IMR-90 (cell line): ENCODE measurements at regions not wholly inside any gene's neighbourhood (a gene's known extent, or its start where the extent isn't known, plus 50 kb on each side); places are given as distances from the start of the nearest gene placed in this dataset.

Experiments
- ATAC-seq: fragments of 200-7000 bp; cut with Tn5 transposase; 2 replicates; pipeline ENCODE4 v1.9.1; 2020; ENCODE audit warnings: low read depth, mild to moderate bottlenecking, moderate library complexity
- BruUV-seq: library from RNA; stranded (reverse); fragments of 400-500 nt; replicated peaks from 2 replicates; lab custom pipeline; 2021; lab: Mats Ljungman, UMichigan
- CTCF ChIA-PET: fragments of 300-600 bp; formaldehyde crosslinking; extraction: SDS; loops from one replicate; lab custom pipeline; 2021; ENCODE audit warnings: antibody characterized with exemption; lab: Yijun Ruan, JAX
- POLR2A ChIA-PET: fragments of 300-600 bp; sonication (Branson Sonifier 250); formaldehyde crosslinking; loops from one replicate; lab custom pipeline; 2022; ENCODE audit warnings: antibody characterized with exemption; ENCODE audit not compliant: unreplicated experiment; lab: Charles Lee
- DNase-seq: peaks from one replicate; pipeline ENCODE4 v3.0.0; 2013
- H2AFZ ChIP-seq: replicated peaks from 2 replicates; pipeline ENCODE3; 2013; ENCODE audit warnings: low read length, mild to moderate bottlenecking; ENCODE audit not compliant: poor library complexity
- H2AK5ac ChIP-seq: 2 replicates; pipeline ENCODE4 v1.6.1; 2013; ENCODE audit warnings: low read depth, low read length, inconsistent platforms
- H2AK9ac ChIP-seq: replicated peaks from 2 replicates; pipeline ENCODE3; 2013; ENCODE audit warnings: mild to moderate bottlenecking, low read depth, low read length, moderate library complexity; ENCODE audit not compliant: poor library complexity
- H2BK120ac ChIP-seq: 2 replicates; pipeline ENCODE4 v1.6.1; 2013; ENCODE audit warnings: low read depth, low read length, inconsistent platforms
- H2BK15ac ChIP-seq: 3 replicates; pipeline ENCODE4 v1.6.1; 2013; ENCODE audit warnings: low read depth, low read length, inconsistent platforms
- H2BK20ac ChIP-seq: 2 replicates; pipeline ENCODE4 v1.6.1; 2013; ENCODE audit warnings: low read depth, mild to moderate bottlenecking, inconsistent platforms, low read length, moderate library complexity
- H2BK5ac ChIP-seq: 2 replicates; pipeline ENCODE4 v1.6.1; 2013; ENCODE audit warnings: mild to moderate bottlenecking, low read depth, low read length, inconsistent platforms; ENCODE audit not compliant: poor library complexity, severe bottlenecking
- H3K14ac ChIP-seq: replicated peaks from 2 replicates; pipeline ENCODE4 v1.6.1; 2013; ENCODE audit warnings: low read depth, low read length, inconsistent platforms
- H3K18ac ChIP-seq: 2 replicates; pipeline ENCODE4 v1.6.1; 2013; ENCODE audit warnings: low read depth, low read length, control low read depth
- H3K23ac ChIP-seq: 2 replicates; pipeline ENCODE4 v1.6.1; 2013; ENCODE audit warnings: low read depth, low read length, inconsistent platforms
- H3K27ac ChIP-seq: 2 replicates; pipeline ENCODE4 v1.5.1; 2013; ENCODE audit warnings: mild to moderate bottlenecking, control low read depth, low read length; ENCODE audit not compliant: insufficient read depth
- H3K27me3 ChIP-seq: 2 replicates; pipeline ENCODE4 v1.6.1; 2013; ENCODE audit warnings: low read length; ENCODE audit not compliant: control insufficient read depth, insufficient read depth
- H3K36me3 ChIP-seq: 2 replicates; pipeline ENCODE4 v1.6.1; 2013; ENCODE audit warnings: low read length, mixed read lengths; ENCODE audit not compliant: control insufficient read depth, insufficient read depth
- H3K4ac ChIP-seq: 2 replicates; pipeline ENCODE4 v1.6.1; 2013; ENCODE audit warnings: low read depth, low read length, inconsistent platforms
- H3K4me1 ChIP-seq: 2 replicates; pipeline ENCODE4 v1.6.1; 2013; ENCODE audit warnings: low read length, mixed read lengths; ENCODE audit not compliant: control insufficient read depth, insufficient read depth
- H3K4me2 ChIP-seq: 2 replicates; pipeline ENCODE4 v1.6.1; 2013; ENCODE audit warnings: low read depth, mild to moderate bottlenecking, control low read depth, low read length, moderate library complexity
- H3K4me3 ChIP-seq: 2 replicates; pipeline ENCODE4 v1.5.1; 2013; ENCODE audit warnings: low read depth, mild to moderate bottlenecking, control low read depth, low read length, moderate library complexity; ENCODE audit not compliant: insufficient read depth
- H3K56ac ChIP-seq: 2 replicates; pipeline ENCODE4 v1.6.1; 2013; ENCODE audit warnings: low read length, inconsistent platforms; ENCODE audit not compliant: insufficient read depth; ENCODE audit errors: extremely low read depth
- H3K79me1 ChIP-seq, 2 experiments: 2 replicates each; pipeline ENCODE4 v1.6.1; 2013; ENCODE audit warnings: low read length in 2 of 2, inconsistent platforms in 1 of 2, low read depth in 1 of 2
- H3K9ac ChIP-seq: 2 replicates; pipeline ENCODE4 v1.6.1; 2013; ENCODE audit warnings: low read depth, low read length, control low read depth
- H3K9me1 ChIP-seq: 2 replicates; pipeline ENCODE4 v1.6.1; 2013; ENCODE audit warnings: low read length, inconsistent platforms; ENCODE audit not compliant: insufficient read depth
- H3K9me3 ChIP-seq: 2 replicates; pipeline ENCODE4 v1.6.1; 2013; ENCODE audit warnings: low read length; ENCODE audit not compliant: control insufficient read depth, insufficient read depth
- H4K20me1 ChIP-seq: 2 replicates; pipeline ENCODE4 v1.6.1; 2013; ENCODE audit warnings: low read length, inconsistent platforms; ENCODE audit not compliant: insufficient read depth
- H4K5ac ChIP-seq: 2 replicates; pipeline ENCODE4 v1.6.1; 2013; ENCODE audit warnings: mild to moderate bottlenecking, low read depth, low read length, control low read depth
- H4K8ac ChIP-seq, 2 experiments: 2 replicates each; pipeline ENCODE4 v1.6.1; 2013; ENCODE audit warnings: low read depth in 2 of 2, low read length in 2 of 2, control low read depth in 1 of 2, inconsistent platforms in 1 of 2
- H4K91ac ChIP-seq: 2 replicates; pipeline ENCODE4 v1.6.1; 2013; ENCODE audit warnings: low read depth, low read length, inconsistent platforms; ENCODE audit not compliant: insufficient read depth
- BHLHE40 ChIP-seq: fragments of 150-350 bp; IDR thresholded peaks from 2 replicates; pipeline ENCODE4 v1.6.1; 2016; ENCODE audit warnings: mild to moderate bottlenecking, low read depth, low read length
- CEBPB ChIP-seq: IDR thresholded peaks from 2 replicates; pipeline ENCODE4 v1.6.1; 2012; ENCODE audit warnings: low read depth, low read length, improper control_type of control experiment
- CHD1 ChIP-seq: IDR thresholded peaks from 2 replicates; pipeline ENCODE4 v1.6.1; 2012; ENCODE audit warnings: low read depth, low read length, improper control_type of control experiment
- CTCF ChIP-seq: conservative IDR thresholded peaks from 2 replicates; pipeline ENCODE4 v1.5.1; 2012; ENCODE audit warnings: mild to moderate bottlenecking, low read depth, low read length, improper control_type of control experiment
- ELK1 ChIP-seq: fragments of 150-350 bp; IDR thresholded peaks from 2 replicates; pipeline ENCODE4 v1.6.1; 2016; ENCODE audit warnings: low read depth, mild to moderate bottlenecking, low read length, moderate library complexity, borderline replicate concordance
- FOS ChIP-seq: fragments of 150-350 bp; IDR thresholded peaks from 2 replicates; pipeline ENCODE4 v1.6.1; 2016; ENCODE audit warnings: low read depth, low read length
- MAFK ChIP-seq: IDR thresholded peaks from 2 replicates; pipeline ENCODE4 v1.6.1; 2012; ENCODE audit warnings: low read depth, low read length, improper control_type of control experiment
- MAZ ChIP-seq: IDR thresholded peaks from 2 replicates; pipeline ENCODE4 v1.6.1; 2012; ENCODE audit warnings: low read depth, mild to moderate bottlenecking, low read length, improper control_type of control experiment, moderate library complexity, borderline replicate concordance
- MXI1 ChIP-seq: IDR thresholded peaks from 2 replicates; pipeline ENCODE4 v1.6.1; 2012; ENCODE audit warnings: low read depth, mild to moderate bottlenecking, low read length, moderate library complexity, borderline replicate concordance
- NFE2L2 ChIP-seq: fragments of 150-350 bp; IDR thresholded peaks from 2 replicates; pipeline ENCODE4 v1.6.1; 2016; ENCODE audit warnings: low read depth, mild to moderate bottlenecking, low read length
- POLR2A ChIP-seq: IDR thresholded peaks from 2 replicates; pipeline ENCODE4 v1.6.1; 2012; ENCODE audit warnings: mild to moderate bottlenecking, low read depth, low read length
- RAD21 ChIP-seq: IDR thresholded peaks from 2 replicates; pipeline ENCODE4 v1.6.1; 2012; ENCODE audit warnings: low read length, improper control_type of control experiment
- RCOR1 ChIP-seq: IDR thresholded peaks from 2 replicates; pipeline ENCODE4 v1.6.1; 2012; ENCODE audit warnings: mild to moderate bottlenecking, low read length, improper control_type of control experiment; ENCODE audit not compliant: insufficient replicate concordance
- RFX5 ChIP-seq: IDR thresholded peaks from 2 replicates; pipeline ENCODE4 v1.8.0; 2012; ENCODE audit warnings: low read depth, mild to moderate bottlenecking, low read length, moderate library complexity
- SMC3 ChIP-seq: fragments of 150-350 bp; IDR thresholded peaks from 2 replicates; pipeline ENCODE4 v1.6.1; 2016; ENCODE audit warnings: low read depth, mild to moderate bottlenecking, antibody characterized with exemption, low read length, moderate library complexity
- WGBS, 2 experiments: methylation state at CpG; one replicate each; pipeline versions ENCODE4 v1.1.5 to v1.1.7; 2013; ENCODE audit warnings: missing lambda C conversion rate in 2 of 2; ENCODE audit not compliant: insufficient read length in 1 of 2; ENCODE audit errors: extremely low coverage in 2 of 2; 5-methylcytosine and 5-hydroxymethylcytosine counted together
- dilution Hi-C: fragments of 300-500 bp; cut with HindIII; formaldehyde crosslinking; loops from one replicate; pipeline ENCODE4 v1.14.3; 2018; ENCODE audit warnings: low sequenced_read_pairs; ENCODE audit not compliant: unreplicated experiment
- in situ Hi-C: fragments of 300-500 bp; cut with MboI; formaldehyde crosslinking; loops from 3 replicates; pipeline ENCODE4 v1.14.3; 2019; ENCODE audit warnings: low sequenced_read_pairs, inconsistent platforms, mixed read lengths
- intact Hi-C: fragments of 100-400 bp; cut with micrococcal nuclease; formaldehyde crosslinking; loops from 2 replicates; pipeline ENCODE4 v1.10.0; 2022
- TF ChIP-seq, protein P1 (sequence below): fragments of 150-350 bp; IDR thresholded peaks from 2 replicates; pipeline ENCODE4 v1.6.1; 2017; ENCODE audit warnings: mild to moderate bottlenecking, antibody characterized with exemption, low read length, low read depth

DNA sequence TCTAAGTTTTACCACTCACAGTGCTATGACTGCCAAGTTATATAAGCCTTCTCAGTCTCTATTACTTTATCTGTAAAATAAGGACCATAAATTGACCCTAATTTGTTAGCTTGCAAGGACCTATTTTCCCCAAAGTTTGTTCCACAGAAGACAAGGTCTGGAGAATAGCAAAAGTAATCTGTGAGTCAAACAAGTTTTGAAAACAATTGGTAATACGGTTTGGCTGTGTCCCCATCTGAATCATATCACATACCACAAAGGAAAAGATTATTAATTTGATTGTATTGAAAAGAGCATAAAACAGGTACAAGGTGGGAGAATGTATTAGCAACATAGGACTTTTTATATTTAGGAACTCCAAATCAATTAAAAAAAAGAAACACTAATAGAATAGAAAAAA lies 124.0 kb upstream of the TARS1 start:
- Histone ChIP-seq H2BK5ac (peak overlapping the region; percentile 53), H4K8ac (peak overlapping the region in 1 of 2 experiments; percentile 5; a peak in 1 of 4 replicates), H3K56ac (no peak overlapping the region), H2BK20ac (no peak overlapping the region), H2BK120ac (peak overlapping the region; percentile 32; the same call in 1 of the 2 replicates), H3K27me3 (no peaks in the 10 kb centered on the region), H3K27ac (no peak overlapping the region), H3K36me3 (no peaks in the 10 kb centered on the region), H2AK5ac (no peak overlapping the region), H4K5ac (peak overlapping the region; percentile 20; the same call in 1 of the 2 replicates), H2AK9ac (no peak overlapping the region), H3K4ac (no peak overlapping the region), H3K4me1 (peaks cover 8% of the 10 kb centered on the region; the same call in 1 of the 2 replicates), H2AFZ (no peak overlapping the region), H3K79me1 (no peaks in the 10 kb centered on the region), H3K4me3 (no peak overlapping the region), H3K18ac (peak overlapping the region; percentile 33; the same call in 1 of the 2 replicates), H3K14ac (no peak overlapping the region), H3K9me1 (peaks cover 2% of the 10 kb centered on the region; the same call in 1 of the 2 replicates), H3K9ac (no peak overlapping the region), H4K91ac (no peak overlapping the region), H3K4me2 (no peak overlapping the region), H3K23ac (no peak overlapping the region), H4K20me1 (no peaks in the 10 kb centered on the region), H3K9me3 (no peaks in the 10 kb centered on the region), H2BK15ac (0 out of 3 replicates have a peak overlapping the region, but pooled peaks have one; percentile 7)
- in situ Hi-C loops (no loop called here), dilution Hi-C loops (no loop called here), intact Hi-C loops (no loop called here)
- DNase-seq, result peak; percentile 58
- no TSS peak for BruUV-seq
- POLR2A ChIA-PET, result no interaction called here
- no peak for TF ChIP-seq MXI1
- TF ChIP-seq SMC3, result no peak
- TF ChIP-seq RFX5, result no peak
- TF ChIP-seq CHD1, result no peak
- no peak for TF ChIP-seq CTCF
- no peak for TF ChIP-seq ELK1
- TF ChIP-seq NFE2L2, result no peak
- no peak for TF ChIP-seq FOS
- no peak for TF ChIP-seq CEBPB
- TF ChIP-seq BHLHE40, result no peak
- TF ChIP-seq MAZ, result no peak
- no peak for TF ChIP-seq POLR2A
- TF ChIP-seq, protein P1, sequence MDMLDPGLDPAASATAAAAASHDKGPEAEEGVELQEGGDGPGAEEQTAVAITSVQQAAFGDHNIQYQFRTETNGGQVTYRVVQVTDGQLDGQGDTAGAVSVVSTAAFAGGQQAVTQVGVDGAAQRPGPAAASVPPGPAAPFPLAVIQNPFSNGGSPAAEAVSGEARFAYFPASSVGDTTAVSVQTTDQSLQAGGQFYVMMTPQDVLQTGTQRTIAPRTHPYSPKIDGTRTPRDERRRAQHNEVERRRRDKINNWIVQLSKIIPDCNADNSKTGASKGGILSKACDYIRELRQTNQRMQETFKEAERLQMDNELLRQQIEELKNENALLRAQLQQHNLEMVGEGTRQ, result no peak
- TF ChIP-seq RAD21, result no peak
- no peak for TF ChIP-seq RCOR1
- no peak for TF ChIP-seq MAFK
- ATAC-seq, result no peak
- CTCF ChIA-PET, result no interaction called here
- WGBS, 2 experiments, result no CpG with 5 or more reads among the region's 1 CpG
